SK-N-SH (cell line): ENCODE measurements at regions not wholly inside any gene's neighbourhood (a gene's known extent, or its start where the extent isn't known, plus 50 kb on each side); places are given as distances from the start of the nearest gene placed in this dataset.

Experiments
- CTCF ChIA-PET: fragments of 300-600, 350-600 bp; formaldehyde crosslinking; extraction: SDS; loops from one replicate; lab custom pipeline; 2021; lab: Yijun Ruan, JAX
- POLR2A ChIA-PET: fragments of 350-600 bp; sonication (Branson Sonifier 250); formaldehyde crosslinking; extraction: SDS; loops from one replicate; lab custom pipeline; 2020; ENCODE audit warnings: antibody characterized with exemption, inconsistent platforms; lab: Yijun Ruan, JAX
- DNase-seq: peaks from one replicate; pipeline ENCODE4 v3.0.0; 2012
- H2AFZ ChIP-seq: fragments of 200-600 bp; sonication (generic); 2 replicates; pipeline ENCODE4 v1.8.1; 2016; ENCODE audit warnings: antibody characterized with exemption, mild to moderate bottlenecking, low read depth
- H3F3A ChIP-seq: fragments of 200-600 bp; sonication (generic); replicated peaks from 2 replicates; pipeline ENCODE3; 2016; ENCODE audit warnings: antibody characterized with exemption, mild to moderate bottlenecking; ENCODE audit not compliant: insufficient read depth
- H3K27ac ChIP-seq, 2 experiments: fragments of 200-500 bp in 1 of 2; fragments of 200-600 bp in 1 of 2; sonication (Bioruptor generic) in 1 of 2; sonication (generic), shearing (Covaris generic) in 1 of 2; 2 replicates each; pipeline versions ENCODE4 v1.5.1 to v1.6.1; 2014 to 2016; ENCODE audit warnings: low read depth in 2 of 2, inconsistent platforms in 1 of 2, low read length in 1 of 2, mild to moderate bottlenecking in 1 of 2, mixed read lengths in 1 of 2
- H3K27me3 ChIP-seq: fragments of 200-600 bp; sonication (generic), shearing (Covaris generic); 2 replicates; pipeline ENCODE4 v1.6.1; 2016; ENCODE audit warnings: mixed run types; ENCODE audit not compliant: insufficient read depth
- H3K36me3 ChIP-seq, 2 experiments: fragments of 200-500 bp in 1 of 2; fragments of 200-600 bp in 1 of 2; sonication (Bioruptor generic) in 1 of 2; sonication (generic) in 1 of 2; replicated peaks in 1 of 2; 2 replicates each; pipeline versions ENCODE3 to v1.5.1; 2014 to 2016; ENCODE audit warnings: low read length in 1 of 2, mild to moderate bottlenecking in 1 of 2; ENCODE audit not compliant: insufficient read depth in 2 of 2, control insufficient read depth in 1 of 2
- H3K4me1 ChIP-seq, 2 experiments: fragments of 200-500 bp in 1 of 2; fragments of 200-600 bp in 1 of 2; sonication (Bioruptor generic) in 1 of 2; sonication (generic), shearing (Covaris generic) in 1 of 2; 2 replicates each; pipeline versions ENCODE4 v1.5.1 to v1.6.1; 2014 to 2016; ENCODE audit warnings: low read depth in 1 of 2, low read length in 1 of 2, mixed run types in 1 of 2; ENCODE audit not compliant: insufficient read depth in 2 of 2, control insufficient read depth in 1 of 2
- H3K4me2 ChIP-seq: fragments of 200-600 bp; sonication (generic), shearing (Covaris generic); 2 replicates; pipeline ENCODE4 v1.6.1; 2017; ENCODE audit warnings: mixed run types
- H3K4me3 ChIP-seq, 2 experiments: fragments of 200-500 bp in 1 of 2; fragments of 200-600 bp in 1 of 2; sonication (Bioruptor generic) in 1 of 2; sonication (generic), shearing (Covaris generic) in 1 of 2; 2 replicates each; pipeline versions ENCODE4 v1.5.1 to v1.8.1; 2014 to 2016; ENCODE audit warnings: low read depth in 2 of 2, inconsistent platforms in 1 of 2, low read length in 1 of 2, mild to moderate bottlenecking in 1 of 2, mixed read lengths in 1 of 2, moderate library complexity in 1 of 2
- H3K79me2 ChIP-seq: fragments of 200-600 bp; sonication (generic); 2 replicates; pipeline ENCODE4 v1.8.1; 2017; ENCODE audit warnings: mild to moderate bottlenecking; ENCODE audit not compliant: insufficient read depth
- H3K9ac ChIP-seq: fragments of 200-600 bp; sonication (generic); 2 replicates; pipeline ENCODE4 v1.6.1; 2017; ENCODE audit warnings: mixed run types
- H3K9me2 ChIP-seq: fragments of 200-600 bp; sonication (generic); 2 replicates; pipeline ENCODE4 v1.6.1; 2017; ENCODE audit warnings: mixed run types
- H3K9me3 ChIP-seq: fragments of 200-600 bp; sonication (generic); 2 replicates; pipeline ENCODE4 v1.6.1; 2017; ENCODE audit warnings: mixed run types, mild to moderate bottlenecking, moderate library complexity
- H4K20me1 ChIP-seq: fragments of 200-600 bp; sonication (generic); 2 replicates; pipeline ENCODE4 v1.6.1; 2017; ENCODE audit warnings: mild to moderate bottlenecking, mixed run types; ENCODE audit not compliant: insufficient read depth
- EP300 ChIP-seq, 2 experiments: IDR thresholded peaks; 2 replicates each; pipeline versions ENCODE4 v1.4.0 to v1.6.1; 2012; ENCODE audit warnings: borderline replicate concordance in 1 of 2, low read depth in 1 of 2, low read length in 1 of 2
- FOSL2 ChIP-seq: IDR thresholded peaks from 2 replicates; pipeline ENCODE4 v1.4.0; 2012; ENCODE audit warnings: low read depth, mild to moderate bottlenecking, moderate library complexity, borderline replicate concordance
- FOXJ3 ChIP-seq: sonication (generic); formaldehyde crosslinking; IDR thresholded peaks from 2 replicates; pipeline ENCODE4 v1.5.1; 2020; ENCODE audit warnings: mild to moderate bottlenecking, missing genetic modification reagents
- MEF2A ChIP-seq: IDR thresholded peaks from 2 replicates; pipeline ENCODE4 v1.4.0; 2012; ENCODE audit warnings: low read depth, borderline replicate concordance
- NFIC ChIP-seq: IDR thresholded peaks from 2 replicates; pipeline ENCODE4 v1.4.0; 2012; ENCODE audit warnings: borderline replicate concordance
- NRF1 ChIP-seq: IDR thresholded peaks from 2 replicates; pipeline ENCODE4 v1.6.1; 2012; ENCODE audit warnings: low read depth, mild to moderate bottlenecking, low read length
- RAD21 ChIP-seq: IDR thresholded peaks from 2 replicates; pipeline ENCODE4 v1.6.1; 2012; ENCODE audit warnings: mild to moderate bottlenecking, low read length
- RXRA ChIP-seq: IDR thresholded peaks from 2 replicates; pipeline ENCODE4 v1.4.0; 2012; ENCODE audit warnings: low read depth, mild to moderate bottlenecking, borderline replicate concordance
- SIN3A ChIP-seq: IDR thresholded peaks from 2 replicates; pipeline ENCODE4 v1.6.1; 2012; ENCODE audit warnings: low read depth, mild to moderate bottlenecking, low read length, moderate library complexity, borderline replicate concordance
- TAF1 ChIP-seq: IDR thresholded peaks from 2 replicates; pipeline ENCODE4 v1.6.1; 2012; ENCODE audit warnings: low read depth, mild to moderate bottlenecking, low read length, moderate library complexity, borderline replicate concordance
- TEAD4 ChIP-seq: IDR thresholded peaks from 2 replicates; pipeline ENCODE4 v1.4.0; 2012; ENCODE audit warnings: mild to moderate bottlenecking, borderline replicate concordance; ENCODE audit not compliant: insufficient read depth
- USF2 ChIP-seq: fragments of 150-350 bp; IDR thresholded peaks from 2 replicates; pipeline ENCODE4 v1.6.1; 2017; ENCODE audit warnings: antibody characterized with exemption, low read length, low read depth, borderline replicate concordance
- WGBS: methylation state at CpG from one replicate; pipeline ENCODE4 v1.1.6; 2017; ENCODE audit warnings: low lambda C conversion rate; 5-methylcytosine and 5-hydroxymethylcytosine counted together
- TF ChIP-seq, protein P1 (sequence below): fragments of 200-600 bp; sonication (generic); IDR thresholded peaks from 2 replicates; pipeline ENCODE4 v1.6.1; 2017; ENCODE audit warnings: antibody characterized with exemption, mild to moderate bottlenecking, moderate library complexity
- TF ChIP-seq, protein P2 (sequence below): IDR thresholded peaks from 2 replicates; pipeline ENCODE4; 2012
- TF ChIP-seq, protein P3 (sequence below): IDR thresholded peaks from 2 replicates; pipeline ENCODE4 v1.6.1; 2012; ENCODE audit warnings: mild to moderate bottlenecking, low read depth, low read length, moderate library complexity

DNA sequence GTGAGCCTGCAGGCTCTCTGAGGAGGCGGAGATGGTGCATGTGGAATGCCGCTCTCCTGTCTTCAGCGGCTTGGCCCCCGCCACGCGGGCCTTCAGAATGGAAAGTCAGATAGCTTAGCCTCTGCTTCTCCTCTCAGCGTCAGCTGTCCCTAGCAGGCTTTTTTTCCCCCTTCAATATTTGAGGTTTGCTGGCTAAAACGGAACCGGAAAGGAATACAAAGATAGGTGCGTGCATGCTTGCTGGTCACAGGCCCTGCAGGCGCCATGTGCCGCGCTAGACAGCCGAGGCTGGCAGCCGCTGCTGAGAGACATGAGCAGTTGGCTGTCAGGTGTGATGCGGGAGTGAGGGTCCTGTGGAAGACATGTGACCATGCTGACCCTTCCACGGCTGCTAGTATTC lies 161.2 kb upstream of the COBL start:
- Histone ChIP-seq H3K27ac (no peak overlapping the region), H3K36me3 (no peaks in the 10 kb centered on the region), H3K79me2 (no peaks in the 10 kb centered on the region), H3F3A (no peaks in the 10 kb centered on the region), H3K9ac (no peak overlapping the region), H3K9me2 (no peaks in the 10 kb centered on the region), H3K9me3 (peaks cover 7% of the 10 kb centered on the region; the same call in 1 of the 2 replicates), H3K27me3 (no peaks in the 10 kb centered on the region), H3K4me3 (no peak overlapping the region), H2AFZ (no peak overlapping the region), H3K4me1 (peaks cover 0 to 2% of the 10 kb centered on the region in 2 experiments; a peak in 1 of 4 replicates), H3K4me2 (no peak overlapping the region), H4K20me1 (no peaks in the 10 kb centered on the region)
- TF ChIP-seq FOSL2: no peak
- no peak for TF ChIP-seq TAF1
- TF ChIP-seq, protein P1, sequence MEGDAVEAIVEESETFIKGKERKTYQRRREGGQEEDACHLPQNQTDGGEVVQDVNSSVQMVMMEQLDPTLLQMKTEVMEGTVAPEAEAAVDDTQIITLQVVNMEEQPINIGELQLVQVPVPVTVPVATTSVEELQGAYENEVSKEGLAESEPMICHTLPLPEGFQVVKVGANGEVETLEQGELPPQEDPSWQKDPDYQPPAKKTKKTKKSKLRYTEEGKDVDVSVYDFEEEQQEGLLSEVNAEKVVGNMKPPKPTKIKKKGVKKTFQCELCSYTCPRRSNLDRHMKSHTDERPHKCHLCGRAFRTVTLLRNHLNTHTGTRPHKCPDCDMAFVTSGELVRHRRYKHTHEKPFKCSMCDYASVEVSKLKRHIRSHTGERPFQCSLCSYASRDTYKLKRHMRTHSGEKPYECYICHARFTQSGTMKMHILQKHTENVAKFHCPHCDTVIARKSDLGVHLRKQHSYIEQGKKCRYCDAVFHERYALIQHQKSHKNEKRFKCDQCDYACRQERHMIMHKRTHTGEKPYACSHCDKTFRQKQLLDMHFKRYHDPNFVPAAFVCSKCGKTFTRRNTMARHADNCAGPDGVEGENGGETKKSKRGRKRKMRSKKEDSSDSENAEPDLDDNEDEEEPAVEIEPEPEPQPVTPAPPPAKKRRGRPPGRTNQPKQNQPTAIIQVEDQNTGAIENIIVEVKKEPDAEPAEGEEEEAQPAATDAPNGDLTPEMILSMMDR: no peak
- TF ChIP-seq NRF1: no peak
- TF ChIP-seq EP300 (IDR thresholded peaks at IDR 0.05; ENCODE audit: borderline replicate concordance in 1 of 2, low read depth in 1 of 2, low read length in 1 of 2): no peak
- TF ChIP-seq SIN3A: no peak
- TF ChIP-seq, protein P2, sequence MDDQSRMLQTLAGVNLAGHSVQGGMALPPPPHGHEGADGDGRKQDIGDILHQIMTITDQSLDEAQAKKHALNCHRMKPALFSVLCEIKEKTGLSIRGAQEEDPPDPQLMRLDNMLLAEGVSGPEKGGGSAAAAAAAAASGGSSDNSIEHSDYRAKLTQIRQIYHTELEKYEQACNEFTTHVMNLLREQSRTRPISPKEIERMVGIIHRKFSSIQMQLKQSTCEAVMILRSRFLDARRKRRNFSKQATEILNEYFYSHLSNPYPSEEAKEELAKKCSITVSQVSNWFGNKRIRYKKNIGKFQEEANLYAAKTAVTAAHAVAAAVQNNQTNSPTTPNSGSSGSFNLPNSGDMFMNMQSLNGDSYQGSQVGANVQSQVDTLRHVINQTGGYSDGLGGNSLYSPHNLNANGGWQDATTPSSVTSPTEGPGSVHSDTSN: no peak
- TF ChIP-seq MEF2A: no peak
- TF ChIP-seq FOXJ3: no peak
- TF ChIP-seq, protein P3, sequence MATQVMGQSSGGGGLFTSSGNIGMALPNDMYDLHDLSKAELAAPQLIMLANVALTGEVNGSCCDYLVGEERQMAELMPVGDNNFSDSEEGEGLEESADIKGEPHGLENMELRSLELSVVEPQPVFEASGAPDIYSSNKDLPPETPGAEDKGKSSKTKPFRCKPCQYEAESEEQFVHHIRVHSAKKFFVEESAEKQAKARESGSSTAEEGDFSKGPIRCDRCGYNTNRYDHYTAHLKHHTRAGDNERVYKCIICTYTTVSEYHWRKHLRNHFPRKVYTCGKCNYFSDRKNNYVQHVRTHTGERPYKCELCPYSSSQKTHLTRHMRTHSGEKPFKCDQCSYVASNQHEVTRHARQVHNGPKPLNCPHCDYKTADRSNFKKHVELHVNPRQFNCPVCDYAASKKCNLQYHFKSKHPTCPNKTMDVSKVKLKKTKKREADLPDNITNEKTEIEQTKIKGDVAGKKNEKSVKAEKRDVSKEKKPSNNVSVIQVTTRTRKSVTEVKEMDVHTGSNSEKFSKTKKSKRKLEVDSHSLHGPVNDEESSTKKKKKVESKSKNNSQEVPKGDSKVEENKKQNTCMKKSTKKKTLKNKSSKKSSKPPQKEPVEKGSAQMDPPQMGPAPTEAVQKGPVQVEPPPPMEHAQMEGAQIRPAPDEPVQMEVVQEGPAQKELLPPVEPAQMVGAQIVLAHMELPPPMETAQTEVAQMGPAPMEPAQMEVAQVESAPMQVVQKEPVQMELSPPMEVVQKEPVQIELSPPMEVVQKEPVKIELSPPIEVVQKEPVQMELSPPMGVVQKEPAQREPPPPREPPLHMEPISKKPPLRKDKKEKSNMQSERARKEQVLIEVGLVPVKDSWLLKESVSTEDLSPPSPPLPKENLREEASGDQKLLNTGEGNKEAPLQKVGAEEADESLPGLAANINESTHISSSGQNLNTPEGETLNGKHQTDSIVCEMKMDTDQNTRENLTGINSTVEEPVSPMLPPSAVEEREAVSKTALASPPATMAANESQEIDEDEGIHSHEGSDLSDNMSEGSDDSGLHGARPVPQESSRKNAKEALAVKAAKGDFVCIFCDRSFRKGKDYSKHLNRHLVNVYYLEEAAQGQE: no peak
- no peak for TF ChIP-seq RXRA
- no peak for TF ChIP-seq USF2
- no peak for TF ChIP-seq RAD21
- no peak for TF ChIP-seq NFIC
- TF ChIP-seq TEAD4: no peak
- POLR2A ChIA-PET: no interaction called here
- CTCF ChIA-PET: no interaction called here
- DNase-seq: no peak
- 81% methylated on average over 17 of the region's 17 CpGs for WGBS
